ENCODE measurements at regions not wholly inside any gene's neighbourhood (a gene's known extent, or its start where the extent isn't known, plus 50 kb on each side); places are given as distances from the start of the nearest gene placed in this dataset.

GRCh38 chr7:11895337-11895736 is 63.3 kb upstream of the THSD7A start:
- no peak for DNase-seq

- no peak for DNase-seq
These were observed 64.7 kb upstream of the THSD7A start for GRCh38 chr7:11896663-11897062.

GRCh38 chr7:11899247-11899646 is 67.2 kb upstream of the THSD7A start:
- no peak for DNase-seq

GRCh38 chr7:11910253-11910652 is 78.3 kb upstream of the THSD7A start:
- DNase-seq, result no peak

GRCh38 chr7:11911900-11912299 is 79.9 kb upstream of the THSD7A start:
- DNase-seq, result no peak

- DNase-seq, result no peak
These were observed 82.6 kb upstream of the THSD7A start for GRCh38 chr7:11914645-11915044.

GRCh38 chr7:11923376-11923930 is 91.5 kb upstream of the THSD7A start:
- DNase-seq, result no peak

- no peak for DNase-seq
These were observed 99.3 kb upstream of the THSD7A start for GRCh38 chr7:11931307-11931706.

GRCh38 chr7:11934796-11935195 is 102.8 kb upstream of the THSD7A start:
- no peak for DNase-seq

- no peak for DNase-seq
These were observed 103.9 kb upstream of the THSD7A start for GRCh38 chr7:11935905-11936304.

GRCh38 chr7:11946794-11947193 is 114.8 kb upstream of the THSD7A start:
- DNase-seq, result no peak

- no peak for DNase-seq
These were observed 118.3 kb upstream of the THSD7A start for GRCh38 chr7:11950281-11950680.

- DNase-seq, result no peak
These were observed 118.9 kb upstream of the THSD7A start for GRCh38 chr7:11950942-11951341.

- DNase-seq, result no peak
These were observed 119.9 kb upstream of the THSD7A start for GRCh38 chr7:11951909-11952308.

- no peak for DNase-seq
These were observed 121.0 kb upstream of the THSD7A start for GRCh38 chr7:11952972-11953371.

GRCh38 chr7:11956991-11957390 is 125.0 kb upstream of the THSD7A start:
- no peak for DNase-seq

- no peak for DNase-seq
These were observed 126.0 kb upstream of the THSD7A start for GRCh38 chr7:11957956-11958355.

- no peak for DNase-seq
These were observed 127.1 kb upstream of the THSD7A start for GRCh38 chr7:11959121-11959520.

- DNase-seq, result no peak
These were observed 128.6 kb upstream of the THSD7A start for GRCh38 chr7:11960621-11961020.

GRCh38 chr7:11969643-11970042 is 137.6 kb upstream of the THSD7A start:
- DNase-seq, result no peak

GRCh38 chr7:11970132-11970531 is 138.1 kb upstream of the THSD7A start:
- DNase-seq, result no peak

- no peak for DNase-seq
These were observed 153.4 kb upstream of the THSD7A start for GRCh38 chr7:11985376-11985775.

- DNase-seq, result no peak
These were observed 154.0 kb upstream of the THSD7A start for GRCh38 chr7:11985971-11986370.

GRCh38 chr7:11988186-11988585 is 156.2 kb upstream of the THSD7A start:
- no peak for DNase-seq

GRCh38 chr7:12002428-12002827 is 170.4 kb upstream of the THSD7A start:
- DNase-seq, result no peak

GRCh38 chr7:12004581-12004980 is 172.6 kb upstream of the THSD7A start:
- DNase-seq, result no peak

Data from hematopoietic multipotent progenitor cell treated with erythropoietin and hydrocortisone succinate and interleukin-3 and kit ligand, for 4 days (in vitro differentiated cells).